Osteoblast (primary cell): ENCODE measurements at regions not wholly inside any gene's neighbourhood (a gene's known extent, or its start where the extent isn't known, plus 50 kb on each side); places are given as distances from the start of the nearest gene placed in this dataset.

Experiments
- DNase-seq: peaks from one replicate; pipeline ENCODE4 v3.0.0; 2011; ENCODE audit warnings: low spot score, mixed read lengths; ENCODE audit not compliant: insufficient read length; ENCODE audit errors: missing footprints
- H2AFZ ChIP-seq: 2 replicates; pipeline ENCODE4 v1.6.0; 2011; ENCODE audit warnings: mild to moderate bottlenecking, low read length
- H3K27ac ChIP-seq: 2 replicates; pipeline ENCODE4 v1.5.1; 2011; ENCODE audit warnings: mild to moderate bottlenecking, low read depth, low read length, moderate library complexity
- H3K27me3 ChIP-seq: 2 replicates; pipeline ENCODE4 v1.6.0; 2012; ENCODE audit warnings: mild to moderate bottlenecking, control low read depth, inconsistent platforms, low read length, moderate library complexity; ENCODE audit not compliant: insufficient read depth
- H3K36me3 ChIP-seq: 2 replicates; pipeline ENCODE4 v1.5.1; 2011; ENCODE audit warnings: mild to moderate bottlenecking, low read length, control low read depth, moderate library complexity; ENCODE audit not compliant: insufficient read depth
- H3K4me1 ChIP-seq: 2 replicates; pipeline ENCODE4 v1.5.1; 2011; ENCODE audit warnings: mild to moderate bottlenecking, low read length, control low read depth, moderate library complexity; ENCODE audit not compliant: insufficient read depth
- H3K4me2 ChIP-seq: 2 replicates; pipeline ENCODE4 v1.6.0; 2011; ENCODE audit warnings: mild to moderate bottlenecking, low read length; ENCODE audit not compliant: insufficient read depth
- H3K4me3 ChIP-seq: fragments of 200-600 bp; sonication (generic); 3 replicates; pipeline ENCODE4 v1.5.1; 2012; ENCODE audit warnings: mild to moderate bottlenecking, low read length, inconsistent platforms; ENCODE audit not compliant: insufficient read depth
- H3K79me2 ChIP-seq: 2 replicates; pipeline ENCODE4 v1.6.0; 2012; ENCODE audit warnings: mild to moderate bottlenecking, low read length, control low read depth, inconsistent platforms; ENCODE audit not compliant: insufficient read depth
- H3K9me3 ChIP-seq: 2 replicates; pipeline ENCODE4 v1.5.1; 2011; ENCODE audit warnings: low read depth, low read length, control low read depth
- H4K20me1 ChIP-seq: 2 replicates; pipeline ENCODE4 v1.6.0; 2012; ENCODE audit warnings: mild to moderate bottlenecking, low read length, control low read depth; ENCODE audit not compliant: insufficient read depth
- CTCF ChIP-seq: IDR thresholded peaks from 2 replicates; pipeline ENCODE4 v1.5.1; 2011; ENCODE audit warnings: mild to moderate bottlenecking, low read depth, low read length, moderate library complexity; ENCODE audit errors: extremely low read depth

GRCh38 chr14:99079061-99079727 lies 192.8 kb downstream of the BCL11B start:
- no peak overlapping the region for H2AFZ ChIP-seq
- H3K27me3 ChIP-seq, result no peaks in the 10 kb centered on the region
- H4K20me1 ChIP-seq, result no peaks in the 10 kb centered on the region
- TF ChIP-seq CTCF, result no peak
- H3K9me3 ChIP-seq, result no peaks in the 10 kb centered on the region
- DNase-seq, result no peak
- no peaks in the 10 kb centered on the region for H3K79me2 ChIP-seq
- H3K4me3 ChIP-seq, result no peak overlapping the region
- H3K36me3 ChIP-seq, result no peaks in the 10 kb centered on the region
- no peak overlapping the region for H3K27ac ChIP-seq
- H3K4me2 ChIP-seq, result no peak overlapping the region
- H3K4me1 ChIP-seq, result no peaks in the 10 kb centered on the region

- H3K4me3 ChIP-seq, result no peak overlapping the region
- no peak for DNase-seq
- H3K27me3 ChIP-seq, result no peaks in the 10 kb centered on the region
- no peaks in the 10 kb centered on the region for H3K4me1 ChIP-seq
- no peaks in the 10 kb centered on the region for H3K9me3 ChIP-seq
- no peak overlapping the region for H2AFZ ChIP-seq
- H3K27ac ChIP-seq, result no peak overlapping the region
- no peaks in the 10 kb centered on the region for H3K79me2 ChIP-seq
- H3K36me3 ChIP-seq, result no peaks in the 10 kb centered on the region
- no peak overlapping the region for H3K4me2 ChIP-seq
- H4K20me1 ChIP-seq, result no peaks in the 10 kb centered on the region
- no peak for TF ChIP-seq CTCF
Observed at GRCh38 chr14:99080306-99080705, 191.7 kb downstream of the BCL11B start.

- no peak for TF ChIP-seq CTCF
- Histone ChIP-seq H4K20me1 (no peaks in the 10 kb centered on the region), H3K79me2 (no peaks in the 10 kb centered on the region), H3K27me3 (no peaks in the 10 kb centered on the region), H3K27ac (no peak overlapping the region), H2AFZ (no peak overlapping the region), H3K36me3 (no peaks in the 10 kb centered on the region), H3K4me3 (no peak overlapping the region), H3K4me2 (no peak overlapping the region), H3K4me1 (no peaks in the 10 kb centered on the region), H3K9me3 (no peaks in the 10 kb centered on the region)
- no peak for DNase-seq
Observed at GRCh38 chr14:99081156-99081765, 190.7 kb downstream of the BCL11B start.

GRCh38 chr14:99081880-99082279 lies 190.1 kb downstream of the BCL11B start:
- no peak overlapping the region for H3K4me2 ChIP-seq
- H3K27me3 ChIP-seq, result no peaks in the 10 kb centered on the region
- no peaks in the 10 kb centered on the region for H3K79me2 ChIP-seq
- DNase-seq, result no peak
- no peak for TF ChIP-seq CTCF
- H3K4me3 ChIP-seq, result no peak overlapping the region
- no peaks in the 10 kb centered on the region for H3K36me3 ChIP-seq
- H3K4me1 ChIP-seq, result no peaks in the 10 kb centered on the region
- no peak overlapping the region for H3K27ac ChIP-seq
- no peaks in the 10 kb centered on the region for H3K9me3 ChIP-seq
- H4K20me1 ChIP-seq, result no peaks in the 10 kb centered on the region
- H2AFZ ChIP-seq, result no peak overlapping the region
